ENCODE measurements at regions not wholly inside any gene's neighbourhood (a gene's known extent, or its start where the extent isn't known, plus 50 kb on each side); places are given as distances from the start of the nearest gene placed in this dataset.

DNA sequence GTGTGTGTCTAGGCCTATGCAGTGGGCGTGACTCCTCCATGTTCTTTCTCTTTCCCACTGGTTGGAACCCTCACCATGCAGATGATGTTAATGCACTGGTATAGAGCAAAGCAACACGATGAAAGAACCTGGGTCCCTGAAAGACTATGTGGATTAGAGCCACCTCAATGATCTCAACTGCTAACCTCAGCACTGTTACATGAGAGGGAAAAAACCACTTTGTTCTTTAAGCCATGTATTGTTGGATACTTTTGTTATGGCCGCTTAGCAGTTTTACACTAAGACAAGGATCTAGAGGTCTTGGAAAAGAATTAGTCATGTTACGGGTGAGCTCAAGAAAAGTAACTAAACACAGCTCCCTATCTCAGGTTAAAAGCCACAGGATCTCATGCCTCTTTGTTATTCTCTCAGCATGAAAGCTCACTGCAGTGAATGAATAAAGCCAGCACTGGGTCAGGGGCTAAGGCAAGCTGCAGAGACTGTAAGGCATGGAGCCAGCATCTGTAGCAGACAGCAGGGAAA is 56.6 kb upstream of the RBBP6 start:
- no peaks in the 10 kb centered on the region for H3K36me3 ChIP-seq (ENCODE audit: control insufficient read depth in 2 of 4, insufficient read depth in 4 of 4, low read length in 3 of 4)
- no peaks in the 10 kb centered on the region for H3K79me1 ChIP-seq (ENCODE audit: low read depth, low read length)
- peaks cover 6 to 9% (median 8%) of the 10 kb centered on the region in 4 experiments; a peak in 6 of 7 replicates for H3K4me1 ChIP-seq (replicated peaks in 1 of 4; ENCODE audit: control insufficient read depth in 3 of 4, insufficient read depth in 4 of 4, low read length in 3 of 4)
- no peaks in the 10 kb centered on the region for H3K9me3 ChIP-seq (ENCODE audit: insufficient read depth in 2 of 2, low read depth in 1 of 2, low read length in 1 of 2)
- H3K23me2 ChIP-seq (ENCODE audit: low read depth, low read length) = no peaks in the 10 kb centered on the region
- H3K4ac ChIP-seq (replicated peaks; ENCODE audit: insufficient read length, low read depth, low read length) = no peak overlapping the region
- no peak overlapping the region for H2BK12ac ChIP-seq (ENCODE audit: low read depth, low read length)
- no peak overlapping the region for H2BK20ac ChIP-seq (ENCODE audit: low read length)
- H3K27ac ChIP-seq (ENCODE audit: low read depth, low read length) = no peak overlapping the region
- H2BK5ac ChIP-seq (ENCODE audit: low read depth, low read length) = no peak overlapping the region
- no peak overlapping the region for H4K8ac ChIP-seq (ENCODE audit: extremely low read depth, insufficient read depth, low read length)
- H2BK15ac ChIP-seq (ENCODE audit: low read length) = no peak overlapping the region
- H3K9ac ChIP-seq (replicated peaks in 1 of 4; ENCODE audit: extremely low read depth in 1 of 4, low read depth in 3 of 4, low read length in 3 of 4) = no peak overlapping the region
- ChIA-PET CTCF (ENCODE audit: partially characterized antibody) (interaction anchor here (0.6 to 2.5 kb wide), 8 partner anchors 10 to 437 kb away, joined by 3 to 11 read pairs (median 4); no protein-coding TSS in a partner anchor), POLR2A (ENCODE audit: partially characterized antibody) (interaction anchor here (0.7 kb wide), 1 partner anchor 30 kb away, joined by 3 read pairs; no protein-coding TSS in a partner anchor)
- H3K4me3 ChIP-seq (ENCODE audit: extremely low read depth in 1 of 4, insufficient read depth in 2 of 4, low read depth in 3 of 4, low read length in 4 of 4) = no peak overlapping the region; a peak in 1 of 8 replicates
- no peaks in the 10 kb centered on the region for H3K79me2 ChIP-seq (ENCODE audit: control insufficient read depth in 1 of 2, insufficient read depth in 2 of 2, low read length in 2 of 2)
- FAIRE-seq = peak; percentile 96
- H2AK5ac ChIP-seq (ENCODE audit: low read depth, low read length) = no peak overlapping the region
- H2BK120ac ChIP-seq (replicated peaks; ENCODE audit: low read depth, low read length) = no peak overlapping the region
- no peak overlapping the region for H4K5ac ChIP-seq (ENCODE audit: insufficient read length, low read depth, low read length)
- H3K23ac ChIP-seq (ENCODE audit: insufficient read length) = no peak overlapping the region
- H2AFZ ChIP-seq (ENCODE audit: low read length) = no peak overlapping the region
- H4K91ac ChIP-seq (replicated peaks; ENCODE audit: insufficient read length, low read length) = no peak overlapping the region
- 27% methylated on average over 4 of the region's 4 CpGs; no CpG with 5 or more reads in 1 of the 2 experiments for WGBS, 2 experiments (ENCODE audit: extremely low coverage in 1 of 2, insufficient coverage in 1 of 2, insufficient read length in 1 of 2, insufficient replicate concordance in 2 of 2, low coverage in 1 of 2, low lambda C conversion rate in 2 of 2, missing lambda C conversion rate in 1 of 2)
- H4K20me1 ChIP-seq (replicated peaks in 1 of 2; ENCODE audit: control insufficient read depth in 1 of 2, insufficient read depth in 2 of 2, low read length in 2 of 2) = no peaks in the 10 kb centered on the region
- peak overlapping the region in 1 of 2 experiments; percentile 46; a peak in 2 of 4 replicates for H3K4me2 ChIP-seq (ENCODE audit: insufficient read depth in 1 of 2, low read depth in 2 of 2, low read length in 2 of 2)
- H3K27me3 ChIP-seq (replicated peaks in 1 of 4; ENCODE audit: control insufficient read depth in 3 of 4, extremely low read depth in 1 of 4, insufficient read depth in 3 of 4, low read length in 3 of 4) = peaks cover 12 to 58% (median 38%) of the 10 kb centered on the region in 4 experiments
- no peak overlapping the region for H3K14ac ChIP-seq (ENCODE audit: insufficient read length)
- DNase-seq (ENCODE audit: low read depth in 1 of 2, low spot score in 2 of 2) = peak in 1 of 2 experiments; percentile 29
- no peak overlapping the region for H3K56ac ChIP-seq (replicated peaks; ENCODE audit: insufficient read length, low read depth, low read length)
- H3K18ac ChIP-seq (ENCODE audit: extremely low read depth, low read length) = no peak overlapping the region

Measured in H1 (cell line).